SK-N-SH treated with all-trans-retinoic acid at 6 μM for 48 hours (cell line): ENCODE measurements at regions not wholly inside any gene's neighbourhood (a gene's known extent, or its start where the extent isn't known, plus 50 kb on each side); places are given as distances from the start of the nearest gene placed in this dataset.

ENCODE experiments used
- ATAC-seq: fragments of 200-7000 bp; cut with Tn5 transposase; 3 replicates; pipeline ENCODE4 v1.9.1; 2020; ENCODE audit warnings: mild to moderate bottlenecking, moderate library complexity
- ARNTL ChIP-seq: fragments of 450-650 bp; formaldehyde crosslinking; IDR thresholded peaks from 2 replicates; pipeline ENCODE4 v1.5.0; 2020; ENCODE audit warnings: low read depth, mild to moderate bottlenecking, moderate library complexity, borderline replicate concordance
- BACH2 ChIP-seq: fragments of 250-450 bp; sonication (Bioruptor Pico); IDR thresholded peaks from 2 replicates; pipeline ENCODE4 v1.9.0; 2021; ENCODE audit warnings: mild to moderate bottlenecking, borderline replicate concordance
- CSDC2 ChIP-seq: fragments of 250-450 bp; sonication (Bioruptor Pico); IDR thresholded peaks from 2 replicates; pipeline ENCODE4 v1.5.0; 2020; ENCODE audit warnings: mild to moderate bottlenecking, moderate library complexity
- ESRRG ChIP-seq: fragments of 250-450 bp; sonication (Bioruptor Pico); IDR thresholded peaks from 2 replicates; pipeline ENCODE4 v1.6.1; 2021; ENCODE audit warnings: mild to moderate bottlenecking
- ISL1 ChIP-seq: fragments of 250-450 bp; sonication (Bioruptor Pico); IDR thresholded peaks from 2 replicates; pipeline ENCODE4 v2.1.2; 2022; ENCODE audit warnings: mild to moderate bottlenecking, moderate library complexity
- OSR1 ChIP-seq: fragments of 250-450 bp; sonication (Bioruptor Pico); IDR thresholded peaks from 2 replicates; pipeline ENCODE4 v1.8.0; 2022; ENCODE audit warnings: moderate library complexity, mild to moderate bottlenecking, inconsistent platforms
- RARB ChIP-seq: fragments of 250-450 bp; sonication (Bioruptor Pico); IDR thresholded peaks from 2 replicates; pipeline ENCODE4 v1.8.0; 2021; ENCODE audit warnings: mild to moderate bottlenecking, moderate library complexity
- TOX ChIP-seq: fragments of 250-450 bp; sonication (Bioruptor Pico); IDR thresholded peaks from 2 replicates; pipeline ENCODE4 v1.8.0; 2021; ENCODE audit warnings: mild to moderate bottlenecking, moderate library complexity, borderline replicate concordance
- ZFP3 ChIP-seq: fragments of 250-450 bp; sonication (Bioruptor Pico); IDR thresholded peaks from 2 replicates; pipeline ENCODE4 v1.5.0; 2020; ENCODE audit warnings: mild to moderate bottlenecking, moderate library complexity
- ZFP30 ChIP-seq: fragments of 450-650 bp; formaldehyde crosslinking; IDR thresholded peaks from 2 replicates; pipeline ENCODE4 v1.5.0; 2022; ENCODE audit warnings: mild to moderate bottlenecking, moderate library complexity
- ZNF565 ChIP-seq: fragments of 450-650 bp; formaldehyde crosslinking; conservative IDR thresholded peaks from 2 replicates; pipeline ENCODE4 v1.5.0; 2020; ENCODE audit warnings: low read depth, mild to moderate bottlenecking, moderate library complexity
- ZNF70 ChIP-seq: fragments of 450-650 bp; formaldehyde crosslinking; IDR thresholded peaks from 2 replicates; pipeline ENCODE4 v1.5.0; 2020; ENCODE audit warnings: mild to moderate bottlenecking, moderate library complexity
- ZNF8 ChIP-seq: fragments of 450-650 bp; formaldehyde crosslinking; IDR thresholded peaks from 2 replicates; pipeline ENCODE4 v1.5.0; 2020; ENCODE audit warnings: mild to moderate bottlenecking, moderate library complexity
- TF ChIP-seq, protein P1 (sequence below): fragments of 250-450 bp; sonication (Bioruptor Pico); IDR thresholded peaks from 2 replicates; pipeline ENCODE4 v1.8.0; 2020; ENCODE audit warnings: mild to moderate bottlenecking, moderate library complexity, borderline replicate concordance
- TF ChIP-seq, protein P2 (sequence below): fragments of 250-450 bp; sonication (Bioruptor Pico); IDR thresholded peaks from 2 replicates; pipeline ENCODE4 v1.5.1; 2021; ENCODE audit warnings: mild to moderate bottlenecking, moderate library complexity
- TF ChIP-seq, protein P3 (sequence below): fragments of 250-450 bp; sonication (Bioruptor Pico); IDR thresholded peaks from 2 replicates; pipeline ENCODE4 v1.5.0; 2020; ENCODE audit warnings: mild to moderate bottlenecking, moderate library complexity
- TF ChIP-seq, protein P4 (sequence below): fragments of 250-450 bp; sonication (Bioruptor Pico); IDR thresholded peaks from 2 replicates; pipeline ENCODE4 v1.8.0; 2021; ENCODE audit warnings: low read depth, mild to moderate bottlenecking, moderate library complexity, borderline replicate concordance
- TF ChIP-seq, protein P5 (sequence below): fragments of 250-450 bp; sonication (Bioruptor Pico); IDR thresholded peaks from 2 replicates; pipeline ENCODE4 v1.5.1; 2020; ENCODE audit warnings: low read depth, mild to moderate bottlenecking, moderate library complexity

DNA sequence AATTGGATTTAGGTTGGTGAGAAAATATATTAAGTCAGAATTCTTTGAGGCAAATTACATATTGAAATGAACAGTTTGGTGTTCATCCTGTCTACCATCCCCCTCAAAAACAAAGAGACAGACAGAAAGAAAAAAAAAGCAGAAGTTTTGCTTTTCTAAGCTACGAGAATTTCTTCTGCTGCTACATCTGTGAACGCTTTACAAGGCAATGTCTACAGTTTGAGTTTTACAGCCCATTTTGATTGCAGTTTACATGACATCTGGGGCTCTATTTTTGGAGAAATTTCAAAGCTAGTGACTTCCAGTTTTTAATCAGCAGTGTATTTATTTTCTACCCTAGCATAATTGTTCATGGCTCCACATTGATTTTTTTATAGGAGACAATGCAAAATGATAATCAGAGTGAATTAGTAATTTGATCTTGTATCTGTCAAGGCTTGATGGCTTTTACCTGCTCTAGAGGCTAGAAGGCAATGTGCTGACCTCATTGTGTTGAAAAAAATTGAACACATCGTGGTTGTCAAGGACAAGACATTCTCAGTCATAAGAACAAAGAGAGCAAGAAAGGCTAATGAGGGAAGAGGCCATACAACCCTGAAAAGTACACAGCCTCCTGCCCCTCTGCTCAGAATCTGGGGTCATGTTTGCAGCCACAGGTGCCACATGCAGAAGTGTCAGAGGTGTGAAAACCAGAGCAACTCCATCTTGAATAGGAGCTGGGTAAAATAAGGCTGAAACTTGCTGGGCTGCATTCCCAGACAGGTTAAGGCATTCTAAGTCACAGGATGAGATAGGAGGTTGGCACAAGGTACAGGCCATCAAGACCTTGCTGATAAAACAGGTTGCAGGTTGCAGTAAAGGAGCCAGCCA lies 201.0 kb upstream of the CAMK1G start:
- no peak for TF ChIP-seq ZNF8 (CRISPR knock-in tag)
- peak; percentile 28; the same call in 1 of the 2 replicates for TF ChIP-seq RARB (CRISPR knock-in tag)
- TF ChIP-seq OSR1, result peak; percentile 68; the same call in 1 of the 2 replicates
- ATAC-seq, result no peak

DNA sequence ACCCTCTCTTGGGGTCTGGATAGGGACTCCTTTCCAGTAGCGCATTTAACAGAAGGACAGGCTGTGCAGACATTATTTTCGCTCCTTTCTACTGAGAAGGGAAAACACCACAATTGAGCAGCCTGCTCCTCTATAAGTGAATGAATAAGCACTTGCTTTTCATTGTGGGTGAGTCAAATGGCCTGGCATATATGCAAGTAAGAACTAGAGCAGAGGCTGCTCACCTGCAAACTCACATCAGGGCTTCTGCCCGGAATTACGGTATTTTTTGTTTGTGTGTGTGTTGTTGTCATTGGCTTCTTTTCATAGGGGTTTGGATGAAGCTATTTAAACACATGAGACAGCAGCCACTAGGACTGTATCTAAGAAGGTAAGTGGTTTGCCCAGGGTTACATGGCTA lies 200.1 kb upstream of the CAMK1G start:
- TF ChIP-seq ESRRG (CRISPR knock-in tag), result no peak
- TF ChIP-seq TOX (CRISPR knock-in tag), result no peak
- TF ChIP-seq ARNTL (CRISPR knock-in tag), result no peak
- no peak for TF ChIP-seq BACH2
- no peak for TF ChIP-seq ISL1
- TF ChIP-seq CSDC2 (CRISPR knock-in tag), result no peak
- no peak for TF ChIP-seq ZNF8 (CRISPR knock-in tag)
- TF ChIP-seq ZFP30, result no peak
- TF ChIP-seq, protein P1, sequence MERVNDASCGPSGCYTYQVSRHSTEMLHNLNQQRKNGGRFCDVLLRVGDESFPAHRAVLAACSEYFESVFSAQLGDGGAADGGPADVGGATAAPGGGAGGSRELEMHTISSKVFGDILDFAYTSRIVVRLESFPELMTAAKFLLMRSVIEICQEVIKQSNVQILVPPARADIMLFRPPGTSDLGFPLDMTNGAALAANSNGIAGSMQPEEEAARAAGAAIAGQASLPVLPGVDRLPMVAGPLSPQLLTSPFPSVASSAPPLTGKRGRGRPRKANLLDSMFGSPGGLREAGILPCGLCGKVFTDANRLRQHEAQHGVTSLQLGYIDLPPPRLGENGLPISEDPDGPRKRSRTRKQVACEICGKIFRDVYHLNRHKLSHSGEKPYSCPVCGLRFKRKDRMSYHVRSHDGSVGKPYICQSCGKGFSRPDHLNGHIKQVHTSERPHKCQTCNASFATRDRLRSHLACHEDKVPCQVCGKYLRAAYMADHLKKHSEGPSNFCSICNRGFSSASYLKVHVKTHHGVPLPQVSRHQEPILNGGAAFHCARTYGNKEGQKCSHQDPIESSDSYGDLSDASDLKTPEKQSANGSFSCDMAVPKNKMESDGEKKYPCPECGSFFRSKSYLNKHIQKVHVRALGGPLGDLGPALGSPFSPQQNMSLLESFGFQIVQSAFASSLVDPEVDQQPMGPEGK (CRISPR knock-in tag), result no peak
- no peak for TF ChIP-seq ZNF565
- no peak for TF ChIP-seq ZFP3 (CRISPR knock-in tag)
- TF ChIP-seq ZNF70 (CRISPR knock-in tag), result no peak
- TF ChIP-seq, protein P2, sequence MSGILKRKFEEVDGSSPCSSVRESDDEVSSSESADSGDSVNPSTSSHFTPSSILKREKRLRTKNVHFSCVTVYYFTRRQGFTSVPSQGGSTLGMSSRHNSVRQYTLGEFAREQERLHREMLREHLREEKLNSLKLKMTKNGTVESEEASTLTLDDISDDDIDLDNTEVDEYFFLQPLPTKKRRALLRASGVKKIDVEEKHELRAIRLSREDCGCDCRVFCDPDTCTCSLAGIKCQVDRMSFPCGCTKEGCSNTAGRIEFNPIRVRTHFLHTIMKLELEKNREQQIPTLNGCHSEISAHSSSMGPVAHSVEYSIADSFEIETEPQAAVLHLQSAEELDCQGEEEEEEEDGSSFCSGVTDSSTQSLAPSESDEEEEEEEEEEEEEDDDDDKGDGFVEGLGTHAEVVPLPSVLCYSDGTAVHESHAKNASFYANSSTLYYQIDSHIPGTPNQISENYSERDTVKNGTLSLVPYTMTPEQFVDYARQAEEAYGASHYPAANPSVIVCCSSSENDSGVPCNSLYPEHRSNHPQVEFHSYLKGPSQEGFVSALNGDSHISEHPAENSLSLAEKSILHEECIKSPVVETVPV (CRISPR knock-in tag), result no peak
- TF ChIP-seq, protein P3, sequence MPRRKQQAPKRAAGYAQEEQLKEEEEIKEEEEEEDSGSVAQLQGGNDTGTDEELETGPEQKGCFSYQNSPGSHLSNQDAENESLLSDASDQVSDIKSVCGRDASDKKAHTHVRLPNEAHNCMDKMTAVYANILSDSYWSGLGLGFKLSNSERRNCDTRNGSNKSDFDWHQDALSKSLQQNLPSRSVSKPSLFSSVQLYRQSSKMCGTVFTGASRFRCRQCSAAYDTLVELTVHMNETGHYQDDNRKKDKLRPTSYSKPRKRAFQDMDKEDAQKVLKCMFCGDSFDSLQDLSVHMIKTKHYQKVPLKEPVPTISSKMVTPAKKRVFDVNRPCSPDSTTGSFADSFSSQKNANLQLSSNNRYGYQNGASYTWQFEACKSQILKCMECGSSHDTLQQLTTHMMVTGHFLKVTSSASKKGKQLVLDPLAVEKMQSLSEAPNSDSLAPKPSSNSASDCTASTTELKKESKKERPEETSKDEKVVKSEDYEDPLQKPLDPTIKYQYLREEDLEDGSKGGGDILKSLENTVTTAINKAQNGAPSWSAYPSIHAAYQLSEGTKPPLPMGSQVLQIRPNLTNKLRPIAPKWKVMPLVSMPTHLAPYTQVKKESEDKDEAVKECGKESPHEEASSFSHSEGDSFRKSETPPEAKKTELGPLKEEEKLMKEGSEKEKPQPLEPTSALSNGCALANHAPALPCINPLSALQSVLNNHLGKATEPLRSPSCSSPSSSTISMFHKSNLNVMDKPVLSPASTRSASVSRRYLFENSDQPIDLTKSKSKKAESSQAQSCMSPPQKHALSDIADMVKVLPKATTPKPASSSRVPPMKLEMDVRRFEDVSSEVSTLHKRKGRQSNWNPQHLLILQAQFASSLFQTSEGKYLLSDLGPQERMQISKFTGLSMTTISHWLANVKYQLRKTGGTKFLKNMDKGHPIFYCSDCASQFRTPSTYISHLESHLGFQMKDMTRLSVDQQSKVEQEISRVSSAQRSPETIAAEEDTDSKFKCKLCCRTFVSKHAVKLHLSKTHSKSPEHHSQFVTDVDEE (CRISPR knock-in tag), result no peak
- TF ChIP-seq, protein P4, sequence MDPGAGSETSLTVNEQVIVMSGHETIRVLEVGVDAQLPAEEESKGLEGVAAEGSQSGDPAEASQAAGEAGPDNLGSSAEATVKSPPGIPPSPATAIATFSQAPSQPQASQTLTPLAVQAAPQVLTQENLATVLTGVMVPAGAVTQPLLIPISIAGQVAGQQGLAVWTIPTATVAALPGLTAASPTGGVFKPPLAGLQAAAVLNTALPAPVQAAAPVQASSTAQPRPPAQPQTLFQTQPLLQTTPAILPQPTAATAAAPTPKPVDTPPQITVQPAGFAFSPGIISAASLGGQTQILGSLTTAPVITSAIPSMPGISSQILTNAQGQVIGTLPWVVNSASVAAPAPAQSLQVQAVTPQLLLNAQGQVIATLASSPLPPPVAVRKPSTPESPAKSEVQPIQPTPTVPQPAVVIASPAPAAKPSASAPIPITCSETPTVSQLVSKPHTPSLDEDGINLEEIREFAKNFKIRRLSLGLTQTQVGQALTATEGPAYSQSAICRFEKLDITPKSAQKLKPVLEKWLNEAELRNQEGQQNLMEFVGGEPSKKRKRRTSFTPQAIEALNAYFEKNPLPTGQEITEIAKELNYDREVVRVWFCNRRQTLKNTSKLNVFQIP (CRISPR knock-in tag), result no peak
- no peak for TF ChIP-seq OSR1
- TF ChIP-seq, protein P5, sequence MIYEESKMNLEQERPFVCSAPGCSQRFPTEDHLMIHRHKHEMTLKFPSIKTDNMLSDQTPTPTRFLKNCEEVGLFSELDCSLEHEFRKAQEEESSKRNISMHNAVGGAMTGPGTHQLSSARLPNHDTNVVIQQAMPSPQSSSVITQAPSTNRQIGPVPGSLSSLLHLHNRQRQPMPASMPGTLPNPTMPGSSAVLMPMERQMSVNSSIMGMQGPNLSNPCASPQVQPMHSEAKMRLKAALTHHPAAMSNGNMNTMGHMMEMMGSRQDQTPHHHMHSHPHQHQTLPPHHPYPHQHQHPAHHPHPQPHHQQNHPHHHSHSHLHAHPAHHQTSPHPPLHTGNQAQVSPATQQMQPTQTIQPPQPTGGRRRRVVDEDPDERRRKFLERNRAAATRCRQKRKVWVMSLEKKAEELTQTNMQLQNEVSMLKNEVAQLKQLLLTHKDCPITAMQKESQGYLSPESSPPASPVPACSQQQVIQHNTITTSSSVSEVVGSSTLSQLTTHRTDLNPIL, result no peak
- peak; percentile 22; the same call in 2 of the 3 replicates for ATAC-seq

DNA sequence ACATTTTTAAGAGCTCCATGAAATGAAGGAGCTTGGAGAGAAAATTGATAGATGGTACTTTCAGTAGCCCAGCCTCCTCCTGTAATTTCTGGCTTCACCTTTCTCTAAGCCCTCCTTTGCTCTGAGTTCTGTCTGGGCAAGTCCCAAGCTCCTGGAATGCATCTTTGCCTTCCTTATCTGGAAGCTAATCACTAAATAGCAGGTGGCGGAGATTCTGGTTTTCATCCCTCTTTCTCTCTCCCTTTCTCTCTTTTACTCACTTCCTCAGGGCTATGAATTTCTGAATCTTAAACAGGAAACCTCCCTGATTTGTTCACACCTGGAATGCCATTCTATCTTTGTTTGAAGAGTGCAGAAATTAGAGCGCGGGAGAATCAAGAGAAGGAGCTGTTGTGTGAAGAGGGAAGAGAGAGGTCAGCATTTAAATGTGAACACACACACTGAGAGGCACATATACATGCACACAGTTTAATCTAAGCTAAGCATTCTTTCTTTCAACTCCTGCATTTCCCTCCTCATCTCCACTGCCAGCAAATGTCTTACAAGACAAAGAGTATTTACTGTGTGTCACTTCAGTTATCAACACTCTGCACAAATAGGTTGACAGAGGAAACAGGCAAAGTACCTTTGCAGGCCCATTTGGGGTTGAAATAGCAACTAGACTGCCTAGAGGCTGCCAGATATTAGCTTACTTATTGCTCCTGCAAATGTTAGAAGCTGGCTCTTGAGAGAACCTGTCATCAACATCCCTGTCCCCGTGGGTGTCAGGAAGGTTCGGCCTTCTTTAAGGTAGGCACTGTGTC lies 199.4 kb upstream of the CAMK1G start:
- peak; percentile 33 for ATAC-seq
- no peak for TF ChIP-seq BACH2
